ENCODE measurements at regions not wholly inside any gene's neighbourhood (a gene's known extent, or its start where the extent isn't known, plus 50 kb on each side); places are given as distances from the start of the nearest gene placed in this dataset.

DNA sequence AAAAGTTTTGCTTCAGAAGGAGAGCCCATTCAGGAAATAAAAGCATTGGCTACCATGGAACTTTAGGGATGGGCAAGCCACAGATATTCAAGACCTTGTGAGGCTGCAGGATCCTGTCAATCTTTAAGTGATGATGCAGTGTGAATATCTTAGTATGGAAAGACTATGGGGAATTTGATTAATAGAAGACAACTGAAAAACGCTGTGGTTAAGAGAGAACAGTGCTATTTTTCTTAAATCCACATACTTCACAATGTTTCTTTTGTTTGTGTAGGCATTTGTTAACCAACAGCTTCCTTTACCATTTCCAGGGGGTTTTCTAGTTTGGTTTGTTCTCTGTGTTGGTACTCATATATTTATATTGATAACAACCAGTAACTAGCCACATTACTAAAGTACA lies 90.3 kb downstream of the TMEM212 start:
- TF ChIP-seq, protein P1, sequence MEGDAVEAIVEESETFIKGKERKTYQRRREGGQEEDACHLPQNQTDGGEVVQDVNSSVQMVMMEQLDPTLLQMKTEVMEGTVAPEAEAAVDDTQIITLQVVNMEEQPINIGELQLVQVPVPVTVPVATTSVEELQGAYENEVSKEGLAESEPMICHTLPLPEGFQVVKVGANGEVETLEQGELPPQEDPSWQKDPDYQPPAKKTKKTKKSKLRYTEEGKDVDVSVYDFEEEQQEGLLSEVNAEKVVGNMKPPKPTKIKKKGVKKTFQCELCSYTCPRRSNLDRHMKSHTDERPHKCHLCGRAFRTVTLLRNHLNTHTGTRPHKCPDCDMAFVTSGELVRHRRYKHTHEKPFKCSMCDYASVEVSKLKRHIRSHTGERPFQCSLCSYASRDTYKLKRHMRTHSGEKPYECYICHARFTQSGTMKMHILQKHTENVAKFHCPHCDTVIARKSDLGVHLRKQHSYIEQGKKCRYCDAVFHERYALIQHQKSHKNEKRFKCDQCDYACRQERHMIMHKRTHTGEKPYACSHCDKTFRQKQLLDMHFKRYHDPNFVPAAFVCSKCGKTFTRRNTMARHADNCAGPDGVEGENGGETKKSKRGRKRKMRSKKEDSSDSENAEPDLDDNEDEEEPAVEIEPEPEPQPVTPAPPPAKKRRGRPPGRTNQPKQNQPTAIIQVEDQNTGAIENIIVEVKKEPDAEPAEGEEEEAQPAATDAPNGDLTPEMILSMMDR (IDR thresholded peaks at IDR 0.05): no peak
- no peak for TF ChIP-seq POLR2A (IDR thresholded peaks at IDR 0.05)
